Activated CD4-positive, alpha-beta T cell treated with anti-CD3 and anti-CD28 coated beads, Interleukin-2, amount 10 ng/mL, durations not matched to agents 24 days and 14 days (primary cell): ENCODE measurements at regions not wholly inside any gene's neighbourhood (a gene's known extent, or its start where the extent isn't known, plus 50 kb on each side); places are given as distances from the start of the nearest gene placed in this dataset.
"Not testable (repeated sequence)": the region's sequence is repeated elsewhere in the genome, so short reads cannot be mapped to it uniquely, and the experiment has no call there.

Experiments used
- DNase-seq: peaks from one replicate; pipeline ENCODE4 v3.0.0; 2022
- H3K27ac Mint-ChIP-seq: one replicate; pipeline ENCODE4 v1.8.0; 2022; ENCODE audit warnings: mild to moderate bottlenecking, mixed read lengths
- H3K27me3 Mint-ChIP-seq: one replicate; pipeline ENCODE4 v1.8.0; 2022; ENCODE audit warnings: mixed read lengths
- H3K36me3 Mint-ChIP-seq: one replicate; pipeline ENCODE4 v1.8.0; 2022; ENCODE audit warnings: low read depth, mild to moderate bottlenecking, mixed read lengths
- H3K4me1 Mint-ChIP-seq: one replicate; pipeline ENCODE4 v1.8.0; 2021; ENCODE audit warnings: mixed read lengths
- H3K4me3 Mint-ChIP-seq: one replicate; pipeline ENCODE4 v1.8.0; 2022; ENCODE audit warnings: mild to moderate bottlenecking, moderate library complexity, mixed read lengths
- H3K9me3 Mint-ChIP-seq: one replicate; pipeline ENCODE4 v1.8.0; 2021; ENCODE audit warnings: mixed read lengths
- intact Hi-C: fragments of 100-400 bp; cut with micrococcal nuclease; formaldehyde crosslinking; loops from one replicate; pipeline ENCODE4 v1.15.1; 2023

- H3K9me3 Mint-ChIP-seq, result no peaks in the 10 kb centered on the region
- DNase-seq, result no peak
Observed at GRCh38 chr13:97878431-97879375, 74.8 kb upstream of the IPO5 start.

DNA sequence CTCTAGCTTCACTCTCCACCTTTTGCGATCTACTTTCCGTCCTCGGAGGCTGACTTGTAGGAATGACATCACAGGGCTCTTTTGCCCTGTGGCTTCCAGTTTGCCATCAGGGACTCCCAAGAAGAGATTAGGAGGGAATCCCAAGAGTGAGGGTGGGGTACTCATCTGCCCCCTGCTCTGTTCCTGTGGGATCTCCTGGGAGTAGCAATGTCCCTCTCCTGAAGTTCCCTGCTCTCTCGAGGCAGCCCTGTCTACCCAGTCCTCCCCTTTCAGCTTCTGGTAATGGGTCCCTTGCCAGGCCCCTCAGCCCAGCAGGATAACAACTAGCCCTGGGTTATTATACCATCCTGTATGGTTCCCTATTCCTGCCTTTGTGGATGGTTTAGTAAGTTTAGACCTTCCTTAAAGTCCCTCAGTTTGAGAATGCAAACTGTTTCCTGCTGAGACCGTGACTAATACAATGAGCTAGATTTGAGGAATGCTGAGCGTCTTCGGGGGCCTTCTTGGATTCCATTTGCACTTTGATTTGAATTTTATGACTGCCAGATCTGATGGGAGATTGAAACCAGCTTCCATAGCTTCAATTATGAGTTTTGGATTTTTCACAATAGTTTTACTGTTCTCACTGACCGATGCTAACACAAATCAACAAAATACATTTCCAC, 73.7 kb upstream of the IPO5 start:
- no peaks in the 10 kb centered on the region for H3K4me1 Mint-ChIP-seq
- H3K9me3 Mint-ChIP-seq, result no peaks in the 10 kb centered on the region
- intact Hi-C loops, result no loop called here
- H3K27me3 Mint-ChIP-seq, result no peaks in the 10 kb centered on the region
- DNase-seq, result no peak
- H3K36me3 Mint-ChIP-seq, result no peaks in the 10 kb centered on the region
- no peak overlapping the region for H3K4me3 Mint-ChIP-seq
- H3K27ac Mint-ChIP-seq, result no peak overlapping the region

More at GRCh38 chr13:97878431-97879375, 74.8 kb upstream of the IPO5 start:
- no peak overlapping the region for H3K4me3 Mint-ChIP-seq
- H3K36me3 Mint-ChIP-seq, result no peaks in the 10 kb centered on the region
- no peak overlapping the region for H3K27ac Mint-ChIP-seq
- H3K4me1 Mint-ChIP-seq, result no peaks in the 10 kb centered on the region
- no peaks in the 10 kb centered on the region for H3K27me3 Mint-ChIP-seq
- intact Hi-C loops, result no loop called here

DNA sequence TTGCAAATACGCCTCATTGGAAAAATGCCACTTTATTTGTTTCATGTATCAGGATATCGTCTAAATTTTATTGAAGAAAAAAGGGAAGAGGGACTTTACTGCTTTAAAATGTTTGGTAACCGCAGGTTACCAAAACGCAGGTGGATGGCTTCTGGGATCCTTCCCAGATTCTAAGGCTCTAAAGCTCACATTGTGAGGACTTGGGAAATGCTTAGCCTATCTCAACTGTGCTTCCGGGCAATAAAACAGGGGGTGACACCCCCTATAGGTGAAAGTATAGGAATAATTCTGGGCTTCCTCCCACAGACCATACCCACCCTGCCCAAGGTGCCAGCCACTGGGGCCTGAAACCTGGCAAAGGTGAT, 73.2 kb upstream of the IPO5 start:
- no peaks in the 10 kb centered on the region for H3K27me3 Mint-ChIP-seq
- DNase-seq, result no peak
- no peak overlapping the region for H3K4me3 Mint-ChIP-seq
- intact Hi-C loops, result no loop called here
- H3K4me1 Mint-ChIP-seq, result no peaks in the 10 kb centered on the region
- no peaks in the 10 kb centered on the region for H3K9me3 Mint-ChIP-seq
- H3K36me3 Mint-ChIP-seq, result no peaks in the 10 kb centered on the region
- no peak overlapping the region for H3K27ac Mint-ChIP-seq

GRCh38 chr13:97881556-97881955, 71.9 kb upstream of the IPO5 start:
- H3K27me3 Mint-ChIP-seq, result no peaks in the 10 kb centered on the region
- no peak overlapping the region for H3K4me3 Mint-ChIP-seq
- intact Hi-C loops, result no loop called here
- no peaks in the 10 kb centered on the region for H3K4me1 Mint-ChIP-seq
- H3K27ac Mint-ChIP-seq, result no peak overlapping the region
- no peaks in the 10 kb centered on the region for H3K9me3 Mint-ChIP-seq
- DNase-seq, result no peak
- no peaks in the 10 kb centered on the region for H3K36me3 Mint-ChIP-seq

- Mint-ChIP-seq H3K27me3 (no peaks in the 10 kb centered on the region), H3K36me3 (no peaks in the 10 kb centered on the region), H3K4me3 (no peak overlapping the region), H3K9me3 (no peaks in the 10 kb centered on the region), H3K4me1 (no peaks in the 10 kb centered on the region), H3K27ac (no peak overlapping the region)
- intact Hi-C loops, result no loop called here
- no peak for DNase-seq
Observed at GRCh38 chr13:97883396-97883795, 70.1 kb upstream of the IPO5 start.

DNA sequence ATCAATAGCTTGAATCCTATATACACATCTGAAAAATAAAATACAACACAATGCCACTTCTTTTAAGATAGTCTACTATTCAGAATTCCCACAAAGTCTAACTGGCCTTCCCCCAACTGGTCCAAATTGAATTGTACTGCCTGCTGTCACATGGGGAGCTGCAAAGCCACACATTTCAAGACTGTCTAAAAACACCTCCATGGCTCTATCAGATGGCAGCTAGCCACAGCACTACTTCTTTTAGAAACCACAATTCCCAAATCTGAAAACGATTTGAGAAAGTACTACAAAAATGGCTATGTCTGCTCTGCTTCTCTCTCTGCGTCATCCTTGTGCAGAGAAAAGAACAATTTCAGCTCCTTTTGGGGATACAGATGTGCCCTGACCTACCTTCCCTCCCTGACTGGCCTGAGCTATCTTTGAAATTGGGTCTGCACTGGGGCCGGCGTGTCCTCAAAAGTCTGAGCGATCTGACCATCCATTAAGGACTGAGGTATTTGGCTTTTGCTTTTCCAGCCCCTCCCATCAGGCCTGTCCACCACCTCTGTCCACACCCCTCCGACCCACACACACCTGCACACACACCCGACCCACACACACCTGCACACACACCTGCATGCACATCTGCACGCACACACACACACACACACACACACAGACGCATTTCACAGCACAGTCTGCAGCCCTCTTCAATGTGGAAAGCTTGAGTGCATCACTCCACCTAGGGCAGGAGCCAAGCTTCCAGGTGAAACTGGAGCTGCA, 68.6 kb upstream of the IPO5 start:
- intact Hi-C loops, result no loop called here
- H3K4me3 Mint-ChIP-seq, result no peak overlapping the region
- H3K9me3 Mint-ChIP-seq, result no peaks in the 10 kb centered on the region
- no peak overlapping the region for H3K27ac Mint-ChIP-seq
- no peaks in the 10 kb centered on the region for H3K36me3 Mint-ChIP-seq
- DNase-seq, result no peak
- H3K27me3 Mint-ChIP-seq, result peaks cover 1% of the 10 kb centered on the region
- no peaks in the 10 kb centered on the region for H3K4me1 Mint-ChIP-seq

- H3K36me3 Mint-ChIP-seq, result no peaks in the 10 kb centered on the region
- no peaks in the 10 kb centered on the region for H3K9me3 Mint-ChIP-seq
- no peak for DNase-seq
- intact Hi-C loops, result no loop called here
- H3K4me3 Mint-ChIP-seq, result no peak overlapping the region
- H3K27me3 Mint-ChIP-seq, result peaks cover 2% of the 10 kb centered on the region
- H3K4me1 Mint-ChIP-seq, result no peaks in the 10 kb centered on the region
- H3K27ac Mint-ChIP-seq, result no peak overlapping the region
Observed at GRCh38 chr13:97885641-97886040, 67.8 kb upstream of the IPO5 start.

- H3K27me3 Mint-ChIP-seq, result peaks cover 2% of the 10 kb centered on the region
- no peak for DNase-seq
- intact Hi-C loops, result no loop called here
Observed at GRCh38 chr13:97889803-97890202, 63.7 kb upstream of the IPO5 start.

DNA sequence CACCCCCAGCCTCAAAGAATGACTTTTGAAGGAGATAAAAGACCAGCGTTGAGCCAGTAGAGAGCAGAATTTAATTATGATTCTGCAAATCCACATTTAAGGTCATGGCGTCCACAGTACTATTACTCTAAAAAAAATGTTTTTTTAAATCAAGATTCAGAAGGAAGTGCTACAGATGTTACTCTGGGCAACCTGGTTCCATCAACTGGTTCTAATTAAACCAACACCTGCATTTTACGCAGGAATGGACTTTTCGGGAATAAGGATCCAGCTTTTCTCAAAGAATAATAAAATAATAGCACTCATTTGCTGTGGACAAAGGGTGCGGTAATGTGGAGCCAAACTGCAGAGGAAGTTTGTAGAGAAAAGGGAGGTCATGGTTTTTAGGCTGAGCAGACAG, 62.9 kb upstream of the IPO5 start:
- no peak overlapping the region for H3K4me3 Mint-ChIP-seq
- no peaks in the 10 kb centered on the region for H3K9me3 Mint-ChIP-seq
- H3K4me1 Mint-ChIP-seq, result no peaks in the 10 kb centered on the region
- DNase-seq, result no peak
- intact Hi-C loops, result no loop called here
- peaks cover 2% of the 10 kb centered on the region for H3K27me3 Mint-ChIP-seq
- H3K36me3 Mint-ChIP-seq, result no peaks in the 10 kb centered on the region
- no peak overlapping the region for H3K27ac Mint-ChIP-seq

More at GRCh38 chr13:97889803-97890202, 63.7 kb upstream of the IPO5 start:
- H3K4me1 Mint-ChIP-seq, result no peaks in the 10 kb centered on the region
- H3K36me3 Mint-ChIP-seq, result no peaks in the 10 kb centered on the region
- no peak overlapping the region for H3K27ac Mint-ChIP-seq
- H3K9me3 Mint-ChIP-seq, result no peaks in the 10 kb centered on the region
- no peak overlapping the region for H3K4me3 Mint-ChIP-seq

DNA sequence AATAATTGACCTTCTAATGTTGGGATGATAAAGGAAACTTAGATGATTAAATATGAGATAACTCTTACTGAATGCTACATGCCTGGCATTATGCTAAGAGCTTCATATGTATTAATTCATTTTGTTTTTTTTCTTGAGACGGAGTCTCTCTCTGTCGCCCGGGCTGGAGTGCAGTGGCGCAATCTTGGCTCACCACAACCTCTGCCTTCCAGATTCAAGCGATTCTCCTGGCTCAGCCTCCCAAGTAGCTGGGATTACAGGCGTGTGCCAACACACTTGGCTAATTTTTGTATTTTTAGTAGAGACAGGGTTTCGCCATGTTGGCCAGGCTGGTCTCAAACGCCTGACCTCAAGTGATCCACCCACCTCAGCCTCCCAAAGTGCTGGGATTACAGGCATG, 61.5 kb upstream of the IPO5 start:
- H3K36me3 Mint-ChIP-seq, H3K27ac Mint-ChIP-seq, intact Hi-C loops: not testable (repeated sequence)

GRCh38 chr13:97892717-97893116, 60.8 kb upstream of the IPO5 start:
- Mint-ChIP-seq H3K9me3 (no peaks in the 10 kb centered on the region), H3K4me3 (no peak overlapping the region), H3K27ac (no peak overlapping the region), H3K27me3 (peaks cover 9% of the 10 kb centered on the region), H3K4me1 (no peaks in the 10 kb centered on the region), H3K36me3 (no peaks in the 10 kb centered on the region)
- DNase-seq, result no peak
- intact Hi-C loops, result no loop called here

More for the DNA sequence above, 61.5 kb upstream of the IPO5 start:
- H3K9me3 Mint-ChIP-seq, H3K4me1 Mint-ChIP-seq, DNase-seq, H3K4me3 Mint-ChIP-seq, H3K27me3 Mint-ChIP-seq: not testable (repeated sequence)

- Mint-ChIP-seq H3K9me3 (no peaks in the 10 kb centered on the region), H3K27ac (no peak overlapping the region), H3K4me1 (no peaks in the 10 kb centered on the region), H3K27me3 (peaks cover 8% of the 10 kb centered on the region), H3K36me3 (no peaks in the 10 kb centered on the region), H3K4me3 (no peak overlapping the region)
- intact Hi-C loops, result no loop called here
- DNase-seq, result no peak
Observed at GRCh38 chr13:97895383-97895782, 58.1 kb upstream of the IPO5 start.

DNA sequence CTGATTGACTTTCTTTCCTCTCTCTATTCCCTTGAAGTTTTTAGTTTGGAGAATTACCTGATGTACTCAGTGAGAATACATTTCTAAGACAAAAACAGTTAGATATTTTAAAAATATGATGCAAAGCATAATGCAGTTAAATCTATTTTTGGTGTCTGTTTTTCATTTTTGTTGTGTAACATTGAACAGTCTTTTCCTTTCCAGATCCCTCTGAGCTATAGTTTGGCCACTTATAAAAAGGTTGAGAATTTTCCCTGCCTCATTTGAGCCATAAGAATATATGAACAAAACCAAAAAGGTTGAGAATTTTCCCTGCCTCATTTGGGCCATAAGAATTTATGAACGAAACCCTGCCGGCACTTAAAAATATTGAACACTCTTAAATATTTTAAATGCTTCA, 57.0 kb upstream of the IPO5 start:
- no peak for DNase-seq
- Mint-ChIP-seq H3K27me3 (peaks cover 8% of the 10 kb centered on the region), H3K27ac (no peak overlapping the region), H3K4me1 (no peaks in the 10 kb centered on the region), H3K36me3 (no peaks in the 10 kb centered on the region), H3K4me3 (no peak overlapping the region), H3K9me3 (no peaks in the 10 kb centered on the region)
- intact Hi-C loops, result no loop called here

DNA sequence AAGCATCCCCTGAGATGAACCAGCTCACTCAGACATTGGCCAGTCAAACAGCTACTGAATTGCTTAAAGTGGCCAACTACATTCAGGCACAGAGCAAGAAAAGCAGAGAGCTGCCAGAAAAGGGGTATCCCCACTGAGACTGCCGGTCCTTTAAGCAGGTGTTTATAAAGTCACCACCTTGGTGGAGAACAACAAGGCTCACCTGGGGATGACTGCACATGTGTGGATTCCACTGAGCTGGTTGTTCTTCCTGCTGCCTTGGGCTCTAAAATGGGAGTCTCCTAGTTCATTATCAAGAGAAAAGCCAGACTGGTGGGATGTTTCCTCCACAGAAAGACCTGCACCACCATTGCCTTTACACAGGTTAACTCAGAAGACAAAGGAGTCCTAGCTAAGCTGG, 51.8 kb upstream of the IPO5 start:
- Mint-ChIP-seq H3K27ac (no peak overlapping the region), H3K9me3 (no peaks in the 10 kb centered on the region), H3K4me3 (no peak overlapping the region), H3K27me3 (peaks cover 4% of the 10 kb centered on the region), H3K4me1 (no peaks in the 10 kb centered on the region), H3K36me3 (no peaks in the 10 kb centered on the region)
- no peak for DNase-seq
- intact Hi-C loops, result no loop called here
